Activated CD4-positive, alpha-beta T cell treated with anti-CD3 and anti-CD28 coated beads for 4 hours (primary cell): ENCODE measurements at regions not wholly inside any gene's neighbourhood (a gene's known extent, or its start where the extent isn't known, plus 50 kb on each side); places are given as distances from the start of the nearest gene placed in this dataset.
"Not testable (repeated sequence)": the region's sequence is repeated elsewhere in the genome, so short reads cannot be mapped to it uniquely, and the experiment has no call there.

Experiments
- DNase-seq, 2 donors: peaks; one replicate each; pipeline ENCODE4 v3.0.0-alpha.2; 2020

DNA sequence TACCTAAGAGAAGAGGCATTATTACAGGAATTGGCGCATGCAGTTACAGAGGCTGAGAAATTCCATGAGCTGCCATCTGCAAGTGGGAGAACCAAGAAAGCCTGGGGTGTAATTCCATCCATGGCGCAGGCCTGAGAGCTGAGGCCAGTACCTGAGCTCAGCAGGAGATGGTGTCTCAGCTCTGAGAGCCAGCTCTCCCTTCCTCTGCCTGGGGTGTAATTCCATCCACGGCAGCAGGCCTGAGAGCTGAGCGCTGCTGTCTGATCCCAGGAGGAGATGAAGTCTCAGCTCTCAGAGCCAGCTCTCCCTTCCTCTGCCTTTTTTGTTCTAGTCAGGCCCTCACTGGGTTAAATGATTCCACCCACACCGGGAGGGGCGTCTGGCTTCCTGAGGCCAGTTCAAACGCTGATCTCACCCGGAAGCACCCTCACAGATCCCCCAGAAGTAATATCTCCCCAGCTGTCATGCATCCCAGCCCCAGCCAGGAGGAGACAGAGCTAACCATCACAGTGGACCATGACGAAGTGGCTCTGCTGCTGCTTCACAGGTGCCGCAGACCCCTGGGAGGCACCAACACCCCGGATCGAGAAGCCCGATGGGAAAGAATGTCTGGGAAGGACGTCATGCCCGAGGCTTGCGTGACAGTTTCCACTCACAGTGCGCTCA is 4454.9 kb upstream of the TPTE start:
- DNase-seq, result not testable (repeated sequence)

DNA sequence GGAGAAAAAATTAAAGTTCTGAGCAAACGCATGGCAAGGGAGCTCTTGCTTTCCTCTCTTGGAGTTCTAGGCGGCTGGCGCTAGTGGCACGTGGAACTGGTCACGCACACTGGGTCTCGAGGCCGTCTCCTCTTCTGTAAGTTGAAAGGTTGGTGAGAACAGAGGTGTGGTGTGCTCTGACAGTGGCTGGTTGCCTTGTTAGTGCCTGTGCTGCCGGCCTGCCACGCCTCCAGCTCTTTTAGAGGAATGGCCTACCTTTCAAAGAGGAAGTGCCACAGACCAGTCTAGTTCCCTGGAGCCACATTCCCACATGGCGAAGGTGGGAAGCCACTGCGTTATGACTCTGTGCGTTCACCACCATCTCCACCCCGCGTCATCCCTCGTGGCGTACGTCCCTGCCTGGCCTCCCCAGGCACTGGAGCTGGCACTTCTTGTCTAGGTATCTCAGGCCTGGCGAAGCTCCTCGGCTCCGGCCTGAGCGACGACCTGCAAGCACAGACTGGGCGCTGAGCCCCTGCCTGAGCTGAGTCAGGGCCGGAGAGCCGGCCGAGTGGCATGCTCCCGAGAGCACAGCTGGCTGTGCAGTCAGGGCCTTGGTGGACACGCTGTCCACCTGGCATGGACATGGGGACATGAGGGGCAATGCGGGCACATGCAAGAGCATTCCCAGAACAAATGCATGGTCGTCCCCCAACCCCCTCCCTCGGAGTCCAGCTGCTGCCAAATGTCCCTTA is 4453.1 kb upstream of the TPTE start:
- not testable (repeated sequence) for DNase-seq

DNA sequence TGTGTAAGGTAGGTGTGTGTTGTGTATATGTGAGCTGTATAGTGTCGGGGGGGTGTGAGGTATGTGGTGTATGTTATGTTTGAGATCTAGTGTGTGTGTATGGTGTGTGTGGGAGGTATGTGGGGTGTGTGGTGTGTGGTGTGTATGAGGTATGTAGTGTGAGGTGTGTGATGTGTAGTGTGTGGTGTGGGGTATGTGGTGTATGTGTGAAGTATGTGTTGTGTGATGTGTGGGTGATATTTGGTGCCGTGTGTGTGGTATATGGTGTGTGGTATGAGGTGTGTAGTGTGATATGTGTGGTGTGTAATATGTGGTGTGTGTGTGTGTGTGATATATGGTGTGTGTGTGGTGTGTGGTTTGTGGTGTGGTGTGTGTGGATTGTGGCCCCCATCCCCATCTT is 4451.2 kb upstream of the TPTE start:
- not testable (repeated sequence) for DNase-seq

DNA sequence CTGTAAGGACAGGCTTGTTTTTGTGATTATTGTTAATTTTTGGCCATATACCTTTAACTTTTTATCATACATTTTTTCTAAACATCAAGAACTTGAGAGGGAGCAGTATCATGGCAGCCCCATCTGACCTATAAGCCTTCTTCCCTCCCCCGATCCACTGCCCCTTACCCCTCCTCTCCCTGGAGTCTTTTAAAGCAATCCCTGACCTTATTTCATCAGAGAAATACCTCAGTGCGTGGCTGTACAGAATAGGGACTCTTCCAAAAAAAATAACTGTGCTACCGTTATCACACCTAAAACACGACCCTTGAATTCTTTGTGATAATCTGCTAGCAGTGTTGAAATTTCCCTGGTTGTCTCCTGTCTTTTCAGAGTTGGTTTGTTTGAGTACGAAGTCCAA is 4448.7 kb upstream of the TPTE start:
- DNase-seq, result not testable (repeated sequence)

DNA sequence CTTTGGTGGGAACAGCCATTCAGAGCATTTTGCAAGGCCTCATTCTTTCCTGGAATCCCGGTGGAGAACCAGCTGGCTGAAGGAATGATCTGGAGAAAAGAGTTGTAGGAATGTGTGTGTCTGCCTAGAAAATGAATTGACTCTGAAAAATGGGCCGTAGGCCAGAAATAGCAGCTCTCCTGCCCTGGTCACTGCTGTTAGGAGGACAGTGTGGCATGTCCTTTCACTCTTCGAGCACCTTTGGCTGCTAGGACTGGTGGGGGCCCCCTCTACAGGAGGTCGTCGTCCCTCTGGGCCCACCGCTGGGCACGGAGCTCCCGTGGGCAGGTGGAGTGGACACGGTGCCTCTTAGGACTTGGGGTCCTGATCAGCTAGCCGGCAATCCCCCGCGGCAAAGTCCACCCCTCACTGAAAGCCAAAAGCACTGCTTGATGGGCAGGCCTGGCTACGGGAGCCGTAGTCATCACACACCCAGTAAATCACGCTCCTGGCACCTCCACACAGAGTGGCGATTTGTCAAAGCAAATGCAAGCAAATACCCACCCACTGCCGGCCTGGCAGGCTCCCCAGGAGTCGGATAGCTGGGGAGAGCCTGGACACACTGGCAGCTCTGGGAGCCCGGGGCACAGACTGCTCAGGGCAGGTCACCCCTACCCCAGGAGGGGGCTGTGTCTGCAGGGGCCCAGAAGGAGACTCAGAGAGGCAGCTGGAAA is 4447.2 kb upstream of the TPTE start:
- DNase-seq, result not testable (repeated sequence)

DNA sequence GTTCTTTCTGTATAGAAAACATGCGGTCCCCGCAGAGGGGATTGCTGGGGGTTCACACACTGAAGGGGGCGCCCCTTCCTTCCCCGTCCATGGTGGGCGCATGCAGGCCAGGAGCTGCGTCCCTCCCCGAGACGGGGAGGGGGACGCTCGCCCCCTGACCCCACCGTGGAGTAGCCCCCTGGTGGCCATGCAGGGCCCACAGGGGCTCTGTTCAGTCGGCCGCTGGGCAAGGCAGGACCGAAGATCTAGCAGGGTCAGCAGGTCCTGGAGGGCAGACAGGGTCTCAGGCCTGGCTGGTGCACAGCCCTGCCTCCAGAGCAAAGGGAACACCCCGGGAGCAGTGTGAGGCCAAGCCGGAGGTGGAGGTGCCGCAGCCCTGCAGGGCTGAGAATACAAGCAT is 4446.4 kb upstream of the TPTE start:
- not testable (repeated sequence) for DNase-seq

DNA sequence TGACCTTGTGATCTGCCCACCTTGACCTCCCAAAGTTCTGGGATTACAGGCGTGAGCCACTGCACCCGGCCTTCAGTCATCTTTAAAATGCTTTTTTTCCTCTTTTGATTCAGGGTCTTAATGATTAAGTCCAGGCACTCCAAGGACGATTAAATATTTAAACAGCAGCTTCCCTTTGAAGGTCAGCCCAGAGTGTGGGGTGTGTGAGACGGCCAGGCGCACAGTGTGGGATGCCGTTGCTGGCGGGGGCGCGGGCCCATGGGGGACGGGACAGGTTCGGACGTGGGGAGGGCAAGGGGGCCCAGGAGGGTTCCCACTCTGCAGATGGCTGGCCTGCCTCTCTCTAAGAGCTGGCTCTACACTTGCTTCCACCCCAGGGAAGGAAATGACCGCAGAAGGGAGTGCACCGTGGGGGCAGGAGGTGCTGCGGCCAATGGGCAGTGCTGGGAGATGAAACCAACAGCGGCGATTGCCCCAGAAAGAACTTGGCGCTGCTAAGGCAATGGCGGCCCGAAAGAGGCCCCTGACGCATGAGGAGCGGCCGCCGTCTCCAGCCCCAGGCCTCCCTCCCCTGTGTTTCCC is 4445.7 kb upstream of the TPTE start:
- not testable (repeated sequence) for DNase-seq

DNA sequence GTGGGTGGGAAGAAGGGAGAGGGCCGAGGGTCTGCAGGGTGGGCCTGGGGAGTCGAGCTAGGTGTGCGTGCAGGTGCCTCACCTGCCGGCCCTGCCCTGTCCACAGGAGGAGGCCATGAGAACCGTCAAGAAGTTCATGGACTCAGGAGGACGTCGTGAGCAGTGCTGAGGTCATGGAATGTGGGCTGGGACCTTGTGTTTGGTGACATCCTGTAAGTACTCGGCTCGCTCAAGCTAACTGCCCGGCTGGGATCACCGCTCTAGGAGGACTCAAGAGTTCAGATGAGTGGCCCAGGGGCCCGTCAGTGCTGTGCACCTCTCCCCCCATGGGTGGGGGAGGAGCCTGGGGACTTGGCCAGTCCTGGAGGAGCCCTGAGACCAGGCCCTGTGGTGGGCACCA is 4444.0 kb upstream of the TPTE start:
- DNase-seq, result not testable (repeated sequence)

DNA sequence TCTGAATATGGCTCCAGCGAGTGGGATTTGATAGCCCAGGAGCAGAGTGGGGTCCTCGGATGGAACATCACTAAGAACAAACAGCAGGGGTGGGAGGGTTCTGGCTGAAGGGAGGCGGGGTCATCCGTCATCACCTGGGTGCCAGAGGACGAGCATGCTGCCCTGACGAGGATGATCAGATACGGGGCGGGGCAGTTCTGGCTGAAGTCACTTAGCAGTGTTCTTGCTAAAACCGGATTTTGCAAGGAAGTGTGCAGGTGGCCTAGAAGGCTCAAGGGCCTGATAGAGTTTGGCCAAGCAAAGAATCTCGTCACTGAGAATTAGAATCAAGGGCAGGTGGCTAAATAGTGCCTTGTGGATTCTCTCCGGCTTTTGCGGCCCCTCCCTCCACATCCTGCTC is 4442.5 kb upstream of the TPTE start:
- DNase-seq, result not testable (repeated sequence)

DNA sequence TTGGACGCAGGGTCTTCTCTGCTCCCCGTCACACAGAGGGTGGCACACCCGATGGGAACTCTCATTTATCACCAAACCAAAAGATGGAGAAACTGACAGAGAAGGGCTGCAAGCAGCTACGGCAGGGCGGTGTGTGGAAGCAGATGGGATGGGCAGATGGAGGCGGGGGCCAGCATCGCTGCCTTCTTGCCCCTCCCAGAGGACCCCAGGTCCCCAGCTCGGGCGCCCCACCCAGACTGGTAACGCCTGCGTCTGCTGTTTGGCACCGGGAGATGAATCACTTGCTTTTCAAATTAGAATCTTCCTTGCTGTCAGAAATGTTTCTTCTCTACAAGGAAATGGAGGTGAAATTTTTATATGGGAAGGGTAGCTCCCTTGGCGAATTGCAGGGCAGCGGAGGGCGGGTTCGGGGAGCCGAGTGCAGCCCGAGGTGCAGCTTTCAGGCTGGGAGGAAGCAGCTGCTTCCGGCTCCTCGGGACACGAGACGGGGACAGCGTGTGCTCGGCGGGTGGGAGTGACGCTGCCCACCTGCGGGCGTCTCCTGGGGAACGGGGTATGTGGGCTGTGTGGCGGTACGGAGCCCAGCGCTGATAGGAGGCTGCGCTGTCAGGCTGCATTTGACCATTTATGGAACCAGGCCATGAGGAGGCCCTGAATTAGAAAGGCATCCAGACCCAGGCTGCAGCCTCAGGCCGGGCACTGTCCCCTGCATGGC is 4440.3 kb upstream of the TPTE start:
- not testable (repeated sequence) for DNase-seq

DNA sequence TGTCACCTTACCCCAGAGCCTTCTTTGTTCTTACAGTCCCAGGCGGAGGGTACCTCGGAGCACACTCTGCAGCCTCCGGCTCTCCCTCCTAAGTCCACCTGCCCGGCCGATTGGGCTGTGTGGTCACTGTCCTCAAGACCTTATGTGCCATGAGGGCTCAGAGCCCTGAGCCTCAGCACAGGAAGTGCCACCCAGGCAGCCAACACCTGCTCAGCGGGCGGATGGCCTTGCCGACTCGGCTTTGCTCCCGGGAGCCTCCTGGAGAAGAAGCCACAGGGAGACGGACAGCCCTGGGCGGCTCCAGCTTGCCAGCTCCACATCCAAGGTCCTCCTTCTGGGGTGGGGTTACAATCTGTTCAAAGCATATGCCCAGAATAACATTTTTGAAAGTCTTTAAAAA is 4439.2 kb upstream of the TPTE start:
- DNase-seq, result not testable (repeated sequence)

DNA sequence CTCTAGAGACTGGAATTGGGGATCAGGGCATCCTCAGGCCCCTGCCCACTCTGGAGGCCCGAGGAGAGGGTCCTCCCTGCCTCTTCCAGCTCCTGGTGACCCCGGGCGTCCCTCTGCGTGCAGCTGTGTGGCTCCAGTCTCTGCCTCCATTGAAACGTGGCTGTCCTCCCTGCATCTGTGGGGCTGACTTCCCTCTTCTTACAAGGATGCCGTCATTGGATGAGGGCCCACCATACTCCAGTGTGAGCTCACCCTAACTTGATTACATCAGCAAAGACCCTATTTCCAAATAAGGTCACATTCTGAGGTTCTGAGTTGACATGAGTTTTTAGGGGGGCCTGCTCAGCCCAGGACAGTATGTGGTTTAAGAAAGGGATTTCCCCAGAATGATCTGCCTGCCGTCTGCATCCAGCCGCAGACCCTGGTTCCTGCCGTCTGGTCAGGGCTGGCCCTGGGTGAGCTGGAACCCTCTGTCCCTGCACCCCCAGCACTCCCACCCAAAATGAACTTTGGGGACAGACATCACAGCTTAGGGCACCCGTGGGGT is 4437.7 kb upstream of the TPTE start:
- not testable (repeated sequence) for DNase-seq

DNA sequence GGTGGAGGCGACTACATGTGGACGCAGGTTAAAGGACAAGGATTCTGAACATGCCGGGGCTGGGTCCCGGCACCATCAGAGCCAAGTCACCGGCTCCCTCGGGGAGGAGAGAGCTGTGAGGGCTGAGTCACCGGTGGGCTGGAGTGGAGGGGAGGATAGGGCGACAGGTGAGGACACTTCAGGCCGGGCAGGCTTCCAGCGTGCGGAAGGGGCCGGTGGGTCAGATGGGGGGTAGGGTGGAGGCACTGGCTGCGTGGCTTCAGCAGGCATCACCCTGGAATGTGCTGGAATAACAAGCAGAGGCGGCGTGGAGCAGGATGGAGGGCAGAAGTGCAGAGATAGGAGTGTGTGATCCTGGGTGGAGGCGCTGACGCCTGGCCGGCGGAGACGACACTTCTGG is 4435.3 kb upstream of the TPTE start:
- not testable (repeated sequence) for DNase-seq

DNA sequence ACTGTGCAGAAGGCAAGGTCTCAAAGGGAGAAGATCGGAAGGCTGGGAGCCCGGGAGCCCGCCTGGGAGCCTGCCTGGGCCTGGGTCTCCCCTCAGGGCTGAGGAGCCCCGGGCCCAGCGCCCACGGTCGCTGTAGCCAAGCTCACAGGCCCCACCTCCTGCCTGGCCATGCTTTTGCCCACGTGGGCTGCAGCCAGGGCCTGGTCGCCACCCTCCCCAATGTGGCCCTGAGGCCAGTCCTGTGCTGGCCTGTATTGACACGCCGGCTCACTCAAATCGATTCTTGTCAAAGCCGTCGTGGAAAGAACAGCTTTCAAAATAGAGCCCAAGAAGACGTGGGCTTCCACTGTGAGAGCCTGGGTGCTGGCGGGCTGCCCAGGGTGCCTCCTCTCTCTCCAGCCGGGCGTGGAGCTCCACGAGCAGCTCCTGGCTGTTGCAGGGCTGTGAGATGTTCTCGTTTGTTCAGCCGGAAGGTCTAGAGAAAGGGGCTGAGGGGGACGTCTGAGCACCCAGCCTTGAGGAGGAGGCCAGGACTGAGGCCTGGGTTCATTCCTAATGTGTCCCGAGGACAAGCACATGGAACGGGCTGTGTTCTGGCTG is 4433.7 kb upstream of the TPTE start:
- DNase-seq, result not testable (repeated sequence)

DNA sequence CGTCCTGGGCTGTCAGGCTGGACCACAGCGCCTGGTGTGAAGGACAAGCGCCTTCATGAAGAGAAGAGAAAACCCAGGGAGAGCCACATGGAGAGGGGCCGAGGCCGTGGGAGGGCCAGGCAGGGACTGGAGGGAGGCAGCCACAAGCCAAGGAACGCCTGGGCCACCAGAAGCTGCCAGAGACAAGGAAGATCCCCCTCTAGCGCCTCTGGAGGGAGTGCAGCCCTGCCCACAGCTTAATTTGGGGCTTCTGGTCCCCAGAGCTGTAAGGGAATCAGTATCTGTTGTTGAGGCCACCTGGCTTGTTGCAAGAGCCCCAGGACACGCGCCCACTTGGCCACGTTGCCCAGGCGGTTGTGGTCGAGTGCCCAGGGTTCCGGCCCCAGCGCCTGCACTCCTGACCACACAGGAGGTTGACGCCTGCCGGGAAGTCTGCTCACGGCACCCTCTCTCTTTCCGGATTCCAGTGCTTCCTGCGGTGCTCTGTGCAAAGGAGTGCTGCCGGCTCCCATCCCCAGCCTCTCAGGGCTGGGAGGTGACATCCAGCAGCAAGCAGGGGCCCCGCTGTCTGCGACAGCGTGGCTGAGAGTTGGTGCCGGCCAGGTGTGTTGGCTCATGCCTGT is 4431.0 kb upstream of the TPTE start:
- not testable (repeated sequence) for DNase-seq

DNA sequence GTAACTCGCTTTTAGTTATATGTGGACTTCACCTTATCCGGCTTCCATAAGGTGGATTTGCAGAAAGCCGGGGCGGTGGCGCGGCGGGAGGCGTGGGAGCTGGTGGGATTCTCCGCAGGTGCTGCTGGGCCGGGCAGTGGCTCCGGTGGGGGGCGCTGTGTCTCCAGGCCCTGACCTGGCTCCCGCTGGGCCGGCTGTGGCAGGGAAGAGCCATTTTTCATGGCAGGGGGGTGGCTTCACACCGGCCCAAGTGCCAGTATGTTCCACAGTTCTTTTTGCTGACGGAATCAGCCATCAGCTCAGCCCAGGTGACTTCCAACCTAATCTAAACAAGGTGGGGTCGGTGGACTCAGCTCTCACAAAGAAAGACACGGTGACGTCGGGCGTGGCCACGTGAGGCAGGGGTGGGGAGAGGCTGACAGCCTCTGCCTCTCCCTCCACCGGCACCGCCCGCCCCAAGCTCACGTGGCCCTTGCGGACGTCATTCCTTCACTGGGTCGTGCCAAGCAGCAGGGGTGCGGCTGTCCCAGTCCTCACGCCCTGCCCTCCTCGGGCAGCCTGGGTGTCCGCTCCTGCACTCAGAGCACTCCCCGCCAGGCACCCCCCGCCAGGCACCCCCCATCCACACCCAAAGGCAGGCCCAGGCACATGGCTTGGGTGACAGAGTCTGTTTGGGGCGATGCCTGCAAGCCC is 4429.9 kb upstream of the TPTE start:
- not testable (repeated sequence) for DNase-seq

DNA sequence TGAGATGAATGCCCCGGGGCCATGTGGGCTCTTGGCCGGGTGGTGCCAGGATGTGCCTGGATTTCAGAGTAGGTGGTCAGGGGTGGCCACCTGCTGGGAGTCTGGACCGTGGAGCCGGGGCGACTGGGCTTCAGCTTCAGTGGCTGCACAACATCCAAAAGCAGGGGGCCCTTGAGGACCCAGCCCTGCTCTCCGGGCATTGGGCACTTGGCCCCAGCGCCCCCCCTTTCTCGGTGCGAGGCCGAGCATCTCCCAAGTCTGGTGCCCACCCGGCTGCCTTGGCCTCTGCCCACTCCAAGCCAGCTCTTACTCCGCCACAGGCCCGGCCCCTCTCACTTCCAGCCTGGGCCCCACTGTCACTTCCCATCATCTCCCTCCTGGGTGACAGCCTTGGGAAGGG is 4429.0 kb upstream of the TPTE start:
- DNase-seq, result not testable (repeated sequence)

DNA sequence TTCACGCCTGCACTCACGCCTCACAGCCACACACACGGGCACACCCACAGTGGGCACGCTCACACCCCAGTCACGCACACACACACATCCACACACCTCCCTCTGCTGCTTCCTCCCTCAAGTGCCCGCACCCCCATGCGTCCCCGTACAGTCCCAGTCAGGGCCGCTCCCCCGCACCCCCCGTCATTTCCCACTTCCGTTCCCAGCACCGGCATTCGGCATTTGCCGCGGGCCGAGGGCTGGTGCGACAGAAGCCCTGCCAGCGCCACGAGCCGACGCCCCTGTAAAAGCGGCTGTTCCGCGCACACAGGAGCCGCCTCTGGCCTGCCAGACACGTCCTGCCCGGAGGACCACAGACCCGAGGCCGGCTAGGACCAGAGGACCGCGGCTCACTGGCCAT is 4428.0 kb upstream of the TPTE start:
- DNase-seq, result not testable (repeated sequence)

DNA sequence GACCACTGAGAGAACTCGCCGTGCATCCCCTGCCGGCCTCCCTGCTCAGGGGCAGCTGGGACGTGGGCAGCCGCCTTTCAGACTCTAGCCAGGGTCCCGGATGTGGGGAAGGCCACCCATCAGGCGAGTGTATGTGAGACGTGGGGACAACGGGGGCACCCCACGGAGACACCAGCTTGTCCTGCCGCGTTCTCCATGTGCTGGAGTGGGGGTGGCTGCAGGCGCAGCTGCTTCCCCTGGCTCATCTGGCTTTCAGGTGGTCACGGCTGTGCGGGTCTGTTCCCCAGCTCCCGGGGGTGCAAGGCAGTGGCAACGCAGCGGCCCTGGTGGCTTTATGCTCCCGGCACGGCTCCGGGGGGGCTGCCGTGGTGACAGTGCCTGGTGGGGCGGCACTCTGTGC is 4427.5 kb upstream of the TPTE start:
- DNase-seq, result not testable (repeated sequence)

DNA sequence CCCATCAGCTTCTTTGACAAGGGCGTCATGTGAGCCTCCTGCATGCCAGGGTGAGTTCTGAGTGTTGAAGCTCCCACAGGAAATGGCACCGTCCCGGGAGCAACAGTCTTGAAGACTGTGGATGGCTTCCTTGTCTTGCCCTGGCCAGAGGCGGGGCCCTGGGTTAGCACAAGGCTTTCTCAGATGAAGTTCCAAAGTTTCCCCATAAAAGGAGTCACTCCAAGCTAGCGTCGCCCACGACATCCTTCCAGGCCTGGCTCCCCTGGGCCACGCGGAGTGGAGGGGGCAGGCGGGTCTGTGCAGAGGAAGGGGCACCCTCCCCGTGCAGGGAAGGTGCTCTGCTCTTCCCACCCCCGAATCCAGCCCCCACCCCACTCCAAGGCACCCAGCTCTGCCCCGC is 4426.1 kb upstream of the TPTE start:
- not testable (repeated sequence) for DNase-seq
